ENCODE measurements at regions not wholly inside any gene's neighbourhood (a gene's known extent, or its start where the extent isn't known, plus 50 kb on each side); places are given as distances from the start of the nearest gene placed in this dataset.

DNA sequence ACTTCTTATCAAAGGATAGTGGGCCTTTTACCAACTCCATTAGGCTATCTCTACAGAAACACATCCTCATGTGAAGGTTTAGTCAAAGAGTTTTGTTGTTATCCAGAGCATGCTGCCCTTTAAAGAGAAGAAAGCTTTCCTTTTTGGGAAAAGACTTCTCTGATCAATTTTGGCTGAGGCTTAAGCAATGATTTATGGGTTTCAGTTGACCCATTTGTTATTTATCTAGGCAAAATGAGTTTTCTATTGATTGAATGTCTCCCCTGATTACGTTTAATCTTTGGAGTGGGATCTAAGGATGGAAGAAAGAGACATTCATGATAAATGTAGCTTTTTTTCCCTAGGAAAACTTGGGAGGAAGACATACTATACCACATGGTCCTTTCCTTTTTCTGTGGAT lies 326.6 kb upstream of the JAG1 start:
- H4K20me1 ChIP-seq (ENCODE audit: insufficient read depth) = no peaks in the 10 kb centered on the region
- H3K27ac ChIP-seq = peak overlapping the region; percentile 94
- no peaks in the 10 kb centered on the region for H3K79me2 ChIP-seq (ENCODE audit: low read depth)
- H3K36me3 ChIP-seq (ENCODE audit: low read depth) = no peaks in the 10 kb centered on the region
- no TSS peak for BruUV-seq (replicated peaks)
- H3K4me1 ChIP-seq (replicated peaks; ENCODE audit: insufficient read depth) = peaks cover 27% of the 10 kb centered on the region
- H3K9me3 ChIP-seq (ENCODE audit: insufficient read depth, low read depth) = peaks cover 7% of the 10 kb centered on the region
- DNase-seq = no peak
- H3K4me3 ChIP-seq = no peak overlapping the region
- no peaks in the 10 kb centered on the region for H3K9me2 ChIP-seq (ENCODE audit: insufficient read depth)
- POLR2A ChIA-PET (ENCODE audit: unreplicated experiment) = no interaction called here
- peaks cover 23% of the 10 kb centered on the region for H3F3A ChIP-seq (ENCODE audit: insufficient read depth, low read depth)
- CTCF ChIA-PET = no interaction called here
- intact Hi-C loops (cut with micrococcal nuclease; ENCODE audit: unreplicated experiment) = loop anchor here (5.0 to 10.0 kb wide), 7 partner anchors 138 to 443 kb away; no protein-coding TSS in a partner anchor
- TF ChIP-seq, protein P1, sequence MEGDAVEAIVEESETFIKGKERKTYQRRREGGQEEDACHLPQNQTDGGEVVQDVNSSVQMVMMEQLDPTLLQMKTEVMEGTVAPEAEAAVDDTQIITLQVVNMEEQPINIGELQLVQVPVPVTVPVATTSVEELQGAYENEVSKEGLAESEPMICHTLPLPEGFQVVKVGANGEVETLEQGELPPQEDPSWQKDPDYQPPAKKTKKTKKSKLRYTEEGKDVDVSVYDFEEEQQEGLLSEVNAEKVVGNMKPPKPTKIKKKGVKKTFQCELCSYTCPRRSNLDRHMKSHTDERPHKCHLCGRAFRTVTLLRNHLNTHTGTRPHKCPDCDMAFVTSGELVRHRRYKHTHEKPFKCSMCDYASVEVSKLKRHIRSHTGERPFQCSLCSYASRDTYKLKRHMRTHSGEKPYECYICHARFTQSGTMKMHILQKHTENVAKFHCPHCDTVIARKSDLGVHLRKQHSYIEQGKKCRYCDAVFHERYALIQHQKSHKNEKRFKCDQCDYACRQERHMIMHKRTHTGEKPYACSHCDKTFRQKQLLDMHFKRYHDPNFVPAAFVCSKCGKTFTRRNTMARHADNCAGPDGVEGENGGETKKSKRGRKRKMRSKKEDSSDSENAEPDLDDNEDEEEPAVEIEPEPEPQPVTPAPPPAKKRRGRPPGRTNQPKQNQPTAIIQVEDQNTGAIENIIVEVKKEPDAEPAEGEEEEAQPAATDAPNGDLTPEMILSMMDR (conservative IDR thresholded peaks at IDR 0.05) = no peak
- TF ChIP-seq EZH2 (IDR thresholded peaks at IDR 0.05; ENCODE audit: low read depth) = no peak
- H2AFZ ChIP-seq = no peak overlapping the region
- no peak overlapping the region for H3K4me2 ChIP-seq
- no peaks in the 10 kb centered on the region for H3K27me3 ChIP-seq (ENCODE audit: insufficient read depth, low read depth)

DNA sequence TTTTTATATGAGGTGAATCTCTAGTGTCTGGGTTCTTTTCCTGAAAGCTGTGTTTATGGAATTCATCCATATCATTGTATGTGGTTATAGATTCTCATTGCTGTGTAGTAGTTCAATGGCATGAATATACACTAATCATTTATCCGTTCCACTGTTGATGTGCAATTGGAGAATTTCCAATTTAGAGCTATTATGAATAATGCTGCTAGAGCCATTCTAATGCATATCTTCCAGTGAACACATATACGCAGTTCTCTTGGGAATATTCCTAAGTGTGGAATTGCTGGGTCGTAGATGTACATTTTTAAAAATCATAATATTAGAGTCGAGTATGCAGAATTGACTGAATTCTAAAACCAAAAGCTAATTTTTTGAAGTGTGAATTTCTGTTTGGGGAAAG lies 327.5 kb upstream of the JAG1 start:
- Histone ChIP-seq H3K79me2 (ENCODE audit: low read depth) (no peaks in the 10 kb centered on the region), H3K27me3 (ENCODE audit: insufficient read depth, low read depth) (no peaks in the 10 kb centered on the region), H3K36me3 (ENCODE audit: low read depth) (no peaks in the 10 kb centered on the region), H2AFZ (peak overlapping the region; percentile 49), H3K9me2 (ENCODE audit: insufficient read depth) (no peaks in the 10 kb centered on the region), H3K9me3 (ENCODE audit: insufficient read depth, low read depth) (peaks cover 12% of the 10 kb centered on the region), H3K4me1 (replicated peaks; ENCODE audit: insufficient read depth) (peaks cover 27% of the 10 kb centered on the region), H4K20me1 (ENCODE audit: insufficient read depth) (no peaks in the 10 kb centered on the region), H3K27ac (peak overlapping the region; percentile 94), H3F3A (ENCODE audit: insufficient read depth, low read depth) (peaks cover 23% of the 10 kb centered on the region), H3K4me3 (peak overlapping the region; percentile 19; the same call in 1 of the 2 replicates), H3K4me2 (peak overlapping the region; percentile 67)
- BruUV-seq (replicated peaks) = TSS peak; percentile 67
- no peak for TF ChIP-seq EZH2 (IDR thresholded peaks at IDR 0.05; ENCODE audit: low read depth)
- TF ChIP-seq, protein P1 (conservative IDR thresholded peaks at IDR 0.05) = no peak
- intact Hi-C loops (cut with micrococcal nuclease; ENCODE audit: unreplicated experiment) = loop anchor here (5.0 to 10.0 kb wide), 7 partner anchors 139 to 444 kb away; no protein-coding TSS in a partner anchor
- DNase-seq = no peak
- ChIA-PET CTCF (no interaction called here), POLR2A (ENCODE audit: unreplicated experiment) (interaction anchor here (0.6 kb wide), 1 partner anchor 79 kb away, joined by 7 read pairs; no protein-coding TSS in a partner anchor)

DNA sequence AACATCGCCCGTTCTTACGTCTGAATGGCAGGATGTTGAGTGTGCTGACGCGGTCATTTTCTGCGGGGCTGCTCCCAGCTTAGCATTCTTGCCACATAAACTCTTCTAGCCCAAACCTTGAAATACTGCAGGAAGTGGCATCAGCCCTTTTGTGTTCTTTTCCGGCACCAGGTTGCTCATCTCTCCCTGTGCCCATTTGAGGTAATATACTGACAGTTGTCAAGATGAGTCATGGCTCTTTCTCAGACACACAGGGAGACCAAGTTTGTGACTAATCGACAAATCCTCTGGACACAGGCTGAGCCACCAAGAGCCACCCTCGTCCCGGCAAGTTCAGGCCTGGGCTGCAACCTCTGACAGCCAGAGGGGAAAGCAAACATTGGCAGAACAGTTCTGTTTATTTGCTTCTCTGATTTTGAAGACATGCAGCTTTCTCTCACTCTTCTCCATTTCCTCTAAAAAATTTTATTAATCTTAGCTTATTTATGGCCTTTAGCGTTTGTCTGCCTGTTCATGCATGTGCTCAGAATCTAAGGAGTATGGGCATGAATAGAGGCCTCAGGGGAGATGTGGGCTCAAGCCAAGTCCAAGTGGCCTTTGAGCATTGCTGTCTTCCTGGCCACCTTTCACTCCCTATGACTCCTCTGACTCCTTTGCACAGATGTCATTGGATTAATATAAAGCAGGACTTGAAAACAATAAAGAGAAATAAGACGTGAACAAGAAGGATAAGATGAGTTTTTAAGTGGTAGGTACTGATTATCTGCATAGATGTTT lies 328.2 kb upstream of the JAG1 start:
- H3K9me3 ChIP-seq (ENCODE audit: insufficient read depth, low read depth) = peaks cover 15% of the 10 kb centered on the region
- no peaks in the 10 kb centered on the region for H4K20me1 ChIP-seq (ENCODE audit: insufficient read depth)
- peak overlapping the region; percentile 94 for H3K27ac ChIP-seq
- intact Hi-C loops (cut with micrococcal nuclease; ENCODE audit: unreplicated experiment) = loop anchor here (1.0 to 10.0 kb wide), 9 partner anchors 140 to 541 kb away; no protein-coding TSS in a partner anchor
- H3K4me1 ChIP-seq (replicated peaks; ENCODE audit: insufficient read depth) = peaks cover 27% of the 10 kb centered on the region
- H3K9me2 ChIP-seq (ENCODE audit: insufficient read depth) = no peaks in the 10 kb centered on the region
- H3K4me3 ChIP-seq = no peak overlapping the region
- peak; percentile 79 to 96 for DNase-seq
- H3K27me3 ChIP-seq (ENCODE audit: insufficient read depth, low read depth) = no peaks in the 10 kb centered on the region
- peaks cover 23% of the 10 kb centered on the region for H3F3A ChIP-seq (ENCODE audit: insufficient read depth, low read depth)
- H3K79me2 ChIP-seq (ENCODE audit: low read depth) = no peaks in the 10 kb centered on the region
- peak overlapping the region; percentile 49; the same call in 1 of the 2 replicates for H2AFZ ChIP-seq
- H3K36me3 ChIP-seq (ENCODE audit: low read depth) = no peaks in the 10 kb centered on the region
- no TSS peak for BruUV-seq (replicated peaks)
- H3K4me2 ChIP-seq = peak overlapping the region; percentile 67
- ChIA-PET POLR2A (ENCODE audit: unreplicated experiment) (interaction anchor here (0.6 kb wide), 1 partner anchor 79 kb away, joined by 7 read pairs; no protein-coding TSS in a partner anchor), CTCF (interaction anchor here (0.6 kb wide), 1 partner anchor 257 kb away, joined by 19 read pairs; no protein-coding TSS in a partner anchor)
- TF ChIP-seq, protein P1 (conservative IDR thresholded peaks at IDR 0.05) = no peak
- TF ChIP-seq EZH2 (IDR thresholded peaks at IDR 0.05; ENCODE audit: low read depth) = no peak
